GM21423 (cell line): ENCODE measurements at regions not wholly inside any gene's neighbourhood (a gene's known extent, or its start where the extent isn't known, plus 50 kb on each side); places are given as distances from the start of the nearest gene placed in this dataset.
"Not testable (repeated sequence)": the region's sequence is repeated elsewhere in the genome, so short reads cannot be mapped to it uniquely, and the experiment has no call there.

Experiments used
- ATAC-seq: cut with Tn5 transposase; IDR thresholded peaks from one replicate; pipeline ENCODE4 v1.9.1; 2021; ENCODE audit warnings: mild to moderate bottlenecking, moderate library complexity; ENCODE audit not compliant: unreplicated experiment

DNA sequence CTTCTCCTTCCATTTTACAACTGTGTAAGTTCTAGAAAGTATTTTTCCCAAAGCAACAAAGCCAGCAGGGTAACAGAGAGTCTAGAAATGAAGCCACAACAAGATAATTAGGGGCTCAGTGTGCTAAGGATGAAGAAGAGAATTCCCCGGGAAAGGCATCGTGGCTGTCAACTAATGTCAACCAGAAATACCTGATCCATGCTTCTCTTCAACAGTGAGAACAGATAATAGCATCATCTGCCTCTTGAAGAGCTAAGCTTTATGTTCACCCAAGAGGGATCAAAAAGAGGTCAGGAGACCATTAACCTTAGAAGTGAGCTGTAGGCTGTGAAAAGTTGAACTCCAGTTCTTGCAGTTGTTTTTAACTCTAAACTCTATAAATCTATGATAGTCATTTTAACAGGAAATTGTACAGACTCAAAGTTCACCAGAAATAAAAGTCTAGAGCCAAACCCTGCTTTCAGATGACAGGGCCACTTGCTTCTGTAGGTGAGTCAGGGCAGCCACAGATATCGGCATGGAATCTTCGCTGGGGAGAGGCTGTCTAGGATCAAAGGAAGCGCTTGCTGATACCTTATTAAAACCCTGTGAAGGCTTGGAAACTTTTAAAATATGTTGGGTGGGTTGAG is 540.7 kb upstream of the ID2 start:
- no peak for ATAC-seq

DNA sequence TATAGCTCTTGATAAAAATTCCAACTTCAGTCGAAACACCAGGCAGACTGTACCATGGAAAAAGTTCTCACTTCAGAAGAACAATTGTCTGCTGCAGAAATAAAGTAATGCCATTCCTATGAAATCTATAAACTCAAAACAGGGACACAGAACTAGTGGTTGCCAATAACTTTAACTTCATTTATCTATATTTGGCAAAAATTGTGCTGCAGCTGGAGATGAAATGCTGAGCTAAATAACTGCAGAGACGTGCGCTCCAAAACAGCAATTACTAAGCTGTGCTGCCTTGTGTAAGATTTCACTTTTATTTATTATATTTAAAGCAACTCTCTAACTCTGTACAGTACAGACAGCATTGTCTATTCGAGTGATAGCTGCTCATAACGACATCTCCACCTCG is 540.1 kb upstream of the ID2 start:
- no peak for ATAC-seq

DNA sequence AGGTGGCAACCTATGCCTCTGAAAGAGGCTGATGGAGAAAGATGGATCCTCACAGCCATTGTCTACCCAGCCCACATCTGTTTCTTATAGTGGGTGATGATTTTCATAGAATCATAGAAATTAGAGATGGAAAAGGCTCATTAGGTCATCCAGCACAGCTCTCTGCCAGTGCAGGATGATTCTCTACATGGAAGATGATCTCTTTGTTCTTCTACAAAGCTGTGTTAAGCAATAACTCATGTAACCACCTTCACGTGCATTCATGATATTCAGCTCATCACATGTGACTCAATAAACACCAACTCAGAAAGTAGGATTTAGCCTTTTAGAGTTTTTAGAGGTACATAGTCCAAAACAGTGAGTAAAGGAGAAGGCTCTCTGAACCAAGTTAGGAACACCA is 539.4 kb upstream of the ID2 start:
- no peak for ATAC-seq

DNA sequence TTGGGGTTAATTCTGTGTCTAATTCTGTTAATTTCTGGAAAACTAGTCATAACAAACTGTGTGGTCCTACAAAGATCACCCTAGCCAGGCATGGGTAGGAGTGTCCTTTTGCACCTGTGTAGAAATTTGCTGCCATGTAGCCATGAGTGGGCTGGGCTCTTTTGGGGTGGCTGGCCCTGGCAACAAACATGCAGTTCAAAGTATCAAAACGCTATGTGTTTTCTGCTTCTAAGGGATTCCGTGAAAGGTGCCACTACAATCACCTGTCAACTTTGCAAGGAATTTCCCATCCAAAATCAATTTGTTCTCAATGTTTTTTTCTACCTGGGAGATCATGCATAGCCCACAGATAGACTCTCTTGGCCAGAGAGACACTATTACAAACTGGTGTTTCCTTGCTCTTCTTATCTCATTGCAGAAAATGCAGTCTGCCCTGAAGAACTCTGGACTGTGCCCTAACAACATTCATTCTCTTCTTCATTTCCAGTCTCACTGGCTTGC is 537.7 kb upstream of the ID2 start:
- ATAC-seq = no peak

DNA sequence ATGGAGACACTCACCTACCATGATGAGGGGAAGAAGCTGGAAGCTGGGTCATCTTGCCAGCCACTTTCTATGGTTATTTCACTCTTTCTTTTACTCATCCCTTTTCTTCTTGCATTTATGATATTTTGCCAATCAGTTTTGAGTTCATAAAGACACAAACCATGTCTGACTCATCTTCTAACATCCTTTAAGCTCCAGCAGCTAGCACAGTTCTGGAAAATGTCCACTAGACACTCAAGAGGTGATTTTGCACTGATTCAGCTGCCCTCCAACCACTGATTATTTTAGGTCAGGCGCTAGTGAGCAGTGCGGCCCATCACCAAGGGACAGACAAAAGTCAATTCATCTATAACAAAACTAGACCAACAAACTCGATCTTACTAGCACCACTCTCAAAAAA is 537.1 kb upstream of the ID2 start:
- no peak for ATAC-seq

DNA sequence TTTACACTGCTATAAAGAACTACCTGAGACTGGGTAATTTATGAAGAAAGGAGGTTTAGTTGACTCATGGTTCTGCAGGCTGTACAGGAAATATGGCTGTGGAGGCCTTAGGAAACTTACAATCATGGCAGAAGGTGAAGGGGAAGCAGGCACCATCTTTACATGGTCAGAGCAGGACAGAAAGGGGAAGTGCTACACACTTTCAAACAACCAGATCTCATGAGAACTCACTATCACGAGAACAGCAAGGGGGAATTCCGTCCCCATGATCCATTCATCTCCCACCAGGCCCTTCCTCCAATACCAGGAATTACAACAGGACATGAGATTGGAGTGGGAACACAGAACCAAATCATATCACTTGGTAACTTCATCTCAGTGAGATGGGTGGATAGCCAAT is 536.5 kb upstream of the ID2 start:
- ATAC-seq = not testable (repeated sequence)

DNA sequence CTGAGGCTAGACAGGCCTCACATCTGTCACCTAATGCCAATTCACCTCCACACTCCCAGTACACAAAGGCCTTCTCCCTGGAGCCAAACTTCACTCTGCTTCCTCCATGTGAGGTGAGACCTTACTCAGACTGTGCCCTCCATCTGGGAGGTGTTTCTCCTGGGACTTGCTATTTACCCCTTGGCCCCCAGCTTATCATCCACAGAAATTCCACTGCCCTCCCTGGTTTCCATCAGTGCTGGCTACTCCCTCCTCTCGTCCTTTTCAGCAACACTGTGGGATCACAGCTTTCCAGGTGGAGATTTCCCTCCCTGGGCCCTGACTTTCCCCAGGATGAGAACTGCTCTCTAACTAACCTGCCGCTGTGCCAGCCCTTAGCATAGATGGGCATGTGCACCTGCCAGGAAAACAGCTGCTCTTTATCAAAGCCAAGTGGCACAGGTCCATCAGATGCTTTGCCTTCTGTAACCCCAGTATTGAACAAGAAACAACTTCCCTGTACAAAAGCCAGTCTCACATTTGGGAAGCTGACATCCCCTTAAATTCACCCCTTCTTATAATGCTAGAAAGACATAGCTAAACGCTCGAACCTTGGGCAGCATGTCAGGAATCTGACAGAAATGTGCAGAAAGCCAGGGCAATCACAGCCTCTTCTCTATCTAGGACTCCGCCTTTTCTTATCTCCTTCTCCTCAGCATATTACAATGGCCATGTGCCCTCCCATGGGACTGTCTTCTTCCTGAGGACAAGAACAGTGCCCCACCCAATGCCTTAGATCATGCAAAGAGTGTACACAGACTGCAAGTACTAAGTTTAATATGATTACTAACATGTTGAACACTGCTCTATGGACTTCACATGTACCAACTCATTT is 535.5 kb upstream of the ID2 start:
- no peak for ATAC-seq

DNA sequence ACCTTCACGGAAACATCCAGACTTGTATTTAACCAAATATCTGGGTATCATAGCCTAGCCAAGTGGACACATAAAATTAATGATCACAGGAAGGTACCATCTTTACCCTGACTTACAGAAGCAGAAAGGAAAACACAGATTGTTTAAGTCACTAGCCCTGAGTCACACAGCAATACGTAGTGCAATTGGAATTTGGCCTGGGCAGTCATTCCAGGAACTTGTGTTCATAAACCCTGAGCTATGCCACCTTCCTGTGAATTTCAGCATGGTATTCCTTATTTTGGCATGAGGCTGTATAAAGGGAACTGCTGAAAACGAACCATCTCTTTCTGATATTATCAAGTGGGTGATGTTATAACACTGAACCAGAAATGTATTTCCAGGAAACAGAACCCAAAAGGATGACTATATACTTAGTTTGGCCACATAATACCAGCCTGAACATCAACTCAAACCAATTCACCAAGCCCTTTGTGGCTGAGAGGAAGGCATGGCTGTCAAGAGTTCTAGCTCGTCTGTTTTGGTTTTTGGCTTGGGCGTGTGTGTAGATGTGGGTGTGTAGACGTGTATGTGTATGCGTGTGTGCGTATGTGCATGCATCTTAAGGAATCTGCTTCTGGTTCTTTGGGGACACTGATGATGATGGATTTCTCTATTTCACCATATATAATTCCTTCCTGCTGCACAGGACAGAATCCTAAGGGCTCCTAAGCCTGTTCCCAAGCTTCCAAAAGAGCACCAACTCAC is 533.4 kb upstream of the ID2 start:
- no peak for ATAC-seq

DNA sequence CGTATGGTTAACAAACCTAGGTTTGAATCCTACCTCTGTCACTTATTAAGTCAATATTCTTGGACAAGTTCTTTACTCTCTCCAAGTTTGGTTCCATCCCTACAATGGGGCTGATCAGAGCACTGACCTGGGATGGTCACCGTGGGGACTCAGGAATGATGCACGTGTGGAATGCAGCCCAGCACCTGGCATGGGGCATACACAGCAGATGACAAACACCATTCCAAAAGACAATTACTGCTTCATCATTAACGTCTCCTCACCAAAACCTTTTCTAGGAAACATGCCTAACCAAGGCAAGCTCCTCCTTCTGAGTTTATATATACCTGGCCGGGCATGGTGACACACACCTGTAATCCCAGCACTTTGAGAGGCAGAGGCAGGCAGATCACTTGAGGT is 532.9 kb upstream of the ID2 start:
- ATAC-seq = no peak

DNA sequence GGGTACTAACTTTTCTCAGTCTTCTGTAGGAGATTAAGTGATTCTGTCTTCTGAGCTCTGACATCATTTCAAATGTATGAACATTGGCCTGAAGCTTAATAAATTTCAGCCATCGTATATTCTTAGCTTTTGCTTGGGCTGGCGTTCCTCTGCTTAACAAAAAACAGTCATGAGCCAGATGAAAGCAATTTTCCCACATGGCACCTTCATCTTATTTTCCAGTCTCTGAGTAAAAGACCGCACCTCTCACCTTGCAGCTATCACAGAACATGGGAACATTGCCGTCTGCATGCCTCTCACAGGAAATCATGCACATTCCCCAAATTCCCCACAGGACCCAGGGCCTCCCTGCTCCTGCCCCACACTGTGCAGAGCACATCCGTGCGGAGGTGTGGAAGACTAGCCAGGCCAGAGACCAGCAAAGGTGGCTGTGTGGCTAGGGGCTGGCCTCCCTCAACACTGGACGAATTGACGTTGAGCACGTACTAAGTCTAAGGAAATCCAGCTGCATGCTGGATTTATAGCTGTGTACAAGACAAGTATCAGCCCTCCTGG is 531.8 kb upstream of the ID2 start:
- no peak for ATAC-seq

DNA sequence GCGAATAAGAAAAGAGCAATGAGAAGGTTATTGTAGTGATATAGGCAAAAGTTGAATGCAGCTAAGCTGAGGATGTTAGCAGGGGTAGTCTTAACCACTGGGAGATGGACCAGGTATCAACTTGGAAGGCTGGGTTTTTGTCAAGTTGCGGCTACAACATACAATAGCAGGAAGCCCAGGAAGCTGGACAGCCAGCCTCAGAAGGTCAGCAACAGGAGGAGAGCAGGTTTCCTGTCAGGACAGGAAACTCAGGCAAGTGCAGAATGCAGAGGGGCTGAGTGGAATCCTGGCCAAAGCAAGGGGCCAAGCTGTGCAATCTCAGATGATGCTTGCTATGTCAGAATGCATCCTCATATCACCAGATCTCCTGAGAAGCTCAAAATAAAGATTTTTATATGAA is 530.0 kb upstream of the ID2 start:
- ATAC-seq = no peak

DNA sequence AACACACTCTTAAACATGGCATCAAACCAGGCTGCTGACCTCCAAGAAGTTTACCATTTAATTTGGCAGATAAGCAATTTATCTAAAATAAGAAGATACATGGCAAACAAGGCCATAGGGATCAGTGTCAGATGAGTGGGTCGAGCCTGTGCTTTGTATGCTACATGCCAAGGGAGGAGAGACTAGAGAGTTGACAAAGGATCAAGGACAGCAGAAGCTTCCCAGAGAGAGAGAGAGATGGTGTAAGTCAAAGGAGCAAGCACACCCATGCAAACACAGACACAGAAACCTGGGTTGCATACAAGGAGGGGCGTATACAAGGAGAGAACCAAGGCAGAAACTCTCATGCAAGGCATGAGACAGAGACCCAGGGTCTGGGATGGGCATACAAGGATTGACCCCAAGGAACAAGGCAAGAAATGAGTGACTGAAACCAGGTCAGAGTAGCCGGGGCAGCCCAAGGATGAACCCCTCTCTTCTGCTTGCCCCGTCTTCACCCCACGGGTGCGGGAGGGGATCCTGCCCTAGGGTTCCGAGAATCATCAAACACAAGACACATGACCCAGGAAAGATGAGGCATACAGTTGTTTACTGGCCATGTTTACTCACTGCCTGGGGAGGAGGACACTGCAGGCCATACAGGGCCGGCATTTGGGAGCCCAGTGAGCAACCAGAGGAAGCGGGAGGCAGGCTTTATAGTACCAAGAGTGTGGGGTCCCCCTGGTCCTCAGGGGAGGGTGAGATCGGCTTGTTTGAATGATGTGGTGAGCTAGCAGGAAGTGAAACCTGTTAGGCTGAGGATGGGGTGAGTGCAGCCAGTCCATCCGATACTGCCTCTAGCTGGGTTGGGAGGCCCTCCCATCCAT is 529.2 kb upstream of the ID2 start:
- peak; percentile 99 for ATAC-seq

DNA sequence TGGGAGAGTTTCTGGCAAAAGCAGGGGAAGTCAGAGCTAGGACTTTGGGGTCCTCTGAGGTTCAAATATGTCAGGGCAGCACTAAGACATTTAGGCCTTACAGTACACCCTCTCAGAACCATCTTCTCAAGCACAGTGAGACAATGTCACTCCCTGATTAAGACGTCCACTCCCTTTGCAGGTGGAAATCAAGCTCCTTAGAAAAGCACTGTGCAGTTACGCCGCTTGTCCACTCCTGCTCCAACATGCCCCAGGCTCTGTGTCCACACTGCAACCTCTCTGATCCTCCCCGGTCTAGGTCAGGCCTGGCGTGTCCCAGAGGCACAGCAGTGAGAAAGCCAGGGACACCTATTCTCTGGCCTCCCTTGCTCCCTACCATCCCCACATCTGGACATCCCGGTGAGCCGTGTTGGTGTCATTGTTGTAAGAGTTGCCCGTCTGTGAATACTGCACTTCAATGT is 528.6 kb upstream of the ID2 start:
- peak; percentile 28 for ATAC-seq

DNA sequence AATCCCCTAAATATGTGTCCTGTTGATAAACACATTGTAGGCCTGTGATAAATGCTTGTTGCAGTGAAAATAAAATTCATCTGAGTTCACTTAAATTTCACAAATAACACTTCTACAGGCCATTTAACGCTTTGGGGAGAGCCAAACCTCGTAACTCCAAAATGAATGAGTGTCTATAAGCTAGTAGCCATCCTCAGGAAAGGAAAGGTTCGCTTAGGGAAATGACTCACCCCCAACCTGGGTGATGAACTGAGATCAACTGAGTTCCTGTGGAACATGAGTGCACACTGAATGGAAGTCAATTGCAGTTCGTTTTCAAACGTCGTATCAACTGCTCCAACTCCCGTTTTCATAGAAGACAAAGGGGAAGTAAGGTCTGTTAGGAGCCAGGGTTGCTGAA is 527.6 kb upstream of the ID2 start:
- no peak for ATAC-seq

DNA sequence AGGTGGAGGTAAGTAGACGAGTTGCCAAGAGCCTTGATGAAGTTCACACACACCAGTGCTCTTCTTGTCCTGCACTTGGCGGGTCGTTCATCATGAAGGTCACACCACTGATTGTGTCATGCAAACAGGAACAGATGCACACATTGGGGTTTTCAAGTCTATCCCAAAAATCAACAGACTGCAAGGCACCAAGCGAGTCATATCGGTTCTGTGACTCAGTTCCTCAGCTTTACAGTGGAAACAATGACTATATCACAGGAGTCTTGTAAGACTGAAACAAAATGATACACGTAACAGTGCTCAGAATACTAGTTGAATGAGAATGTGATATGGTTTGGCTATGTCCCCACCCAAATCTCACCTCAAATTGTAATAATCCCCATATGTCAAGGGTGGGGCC is 526.9 kb upstream of the ID2 start:
- ATAC-seq = no peak

DNA sequence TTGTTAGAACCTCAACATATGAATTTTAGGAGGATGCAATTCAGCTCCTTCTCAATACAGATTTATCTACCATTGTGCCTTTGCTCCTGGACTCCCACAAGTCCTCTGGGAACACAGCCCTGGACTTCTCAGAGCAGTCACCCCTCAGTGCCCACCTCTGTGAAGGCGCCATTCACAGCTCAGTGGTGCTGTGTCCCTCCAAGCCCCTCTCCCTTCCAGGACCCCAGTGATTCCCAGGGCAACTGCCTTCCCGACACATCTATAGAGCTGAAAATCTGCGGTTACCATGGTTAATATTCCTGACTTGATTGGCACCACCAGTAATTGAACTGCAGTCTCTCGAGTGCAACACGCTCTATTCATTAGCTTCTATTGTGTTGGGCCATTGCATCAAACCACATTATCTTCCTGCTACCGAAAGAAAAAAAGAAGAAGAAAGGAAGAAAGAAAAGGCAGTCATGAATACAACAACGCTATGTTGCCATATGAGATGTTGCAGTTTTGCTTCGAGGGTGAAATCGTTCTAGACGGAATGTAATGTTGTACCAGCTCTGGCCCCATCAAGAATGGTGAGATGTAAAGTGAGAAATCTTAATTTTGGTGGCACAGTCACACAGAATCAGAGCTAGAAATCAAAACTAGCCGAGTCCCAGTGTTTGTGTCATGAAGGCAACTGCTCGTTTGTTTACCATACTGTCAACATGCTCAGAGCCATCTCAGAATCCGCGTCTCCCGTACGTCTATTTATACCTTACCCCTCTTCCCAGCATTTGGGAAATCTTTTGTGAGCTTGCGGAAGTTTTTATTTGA is 524.0 kb upstream of the ID2 start:
- ATAC-seq = no peak

DNA sequence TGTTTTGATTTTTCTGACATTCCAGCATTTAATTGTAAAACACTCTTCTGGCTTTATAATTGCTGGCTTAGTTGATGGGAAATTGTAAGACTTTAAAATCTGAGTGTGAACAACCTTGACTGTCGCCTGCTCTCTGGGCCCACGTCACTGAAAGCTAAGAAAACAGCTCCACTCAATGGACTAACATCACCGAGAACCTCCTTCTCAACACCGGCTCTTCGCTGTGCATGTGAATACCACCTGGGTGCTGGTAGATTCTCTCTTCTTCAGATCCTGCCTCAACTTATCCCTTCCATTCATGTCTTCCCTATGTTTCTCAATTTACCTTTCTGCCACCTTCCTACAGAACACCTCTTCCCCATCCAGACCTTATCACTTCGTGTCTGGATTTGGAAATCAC is 523.1 kb upstream of the ID2 start:
- ATAC-seq = no peak

DNA sequence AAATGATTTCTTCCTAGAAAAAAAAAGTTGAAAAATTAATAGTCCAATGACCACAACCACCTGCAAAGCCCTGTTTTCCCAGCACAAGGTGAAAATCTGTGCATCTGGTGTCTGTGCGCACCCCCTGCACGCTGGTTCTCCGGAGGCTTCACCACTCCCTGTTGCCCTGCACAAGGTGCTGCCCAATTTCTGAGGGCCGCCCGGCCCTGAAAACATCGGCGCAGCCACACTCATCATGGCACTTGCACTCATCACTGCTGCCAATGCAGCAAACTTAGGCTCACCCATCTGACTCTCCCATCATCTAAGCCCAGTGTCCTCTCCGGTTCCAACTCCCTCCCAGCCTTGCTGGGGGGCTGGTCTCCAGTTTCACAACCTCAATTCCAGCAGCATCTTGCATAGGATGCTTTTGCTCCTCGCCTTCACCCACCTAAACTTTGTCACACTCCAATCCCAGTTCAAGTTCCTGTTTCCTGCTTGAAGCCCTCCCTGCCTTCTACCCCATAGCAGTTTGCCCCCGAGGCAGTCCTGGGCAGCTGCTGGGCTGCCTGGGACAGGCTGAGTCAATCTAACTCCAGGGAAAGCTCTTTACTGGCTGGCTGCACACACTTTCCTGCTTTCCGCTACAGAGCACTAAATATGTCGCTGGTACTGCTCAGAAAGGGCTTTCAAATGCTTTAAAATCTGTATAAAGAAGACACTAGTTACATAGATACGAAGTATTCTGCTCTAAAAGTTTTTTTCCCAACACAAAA is 522.5 kb upstream of the ID2 start:
- ATAC-seq = no peak
